Endothelial cell of umbilical vein (primary cell): ENCODE measurements at regions not wholly inside any gene's neighbourhood (a gene's known extent, or its start where the extent isn't known, plus 50 kb on each side); places are given as distances from the start of the nearest gene placed in this dataset.

ENCODE experiments used
- EZH2 ChIP-seq: IDR thresholded peaks from 2 replicates; pipeline ENCODE4 v1.6.1; 2012; ENCODE audit warnings: borderline replicate concordance, low read depth, mild to moderate bottlenecking, moderate library complexity, low read length, inconsistent platforms; ENCODE audit not compliant: severe bottlenecking
- FOS ChIP-seq: IDR thresholded peaks from 2 replicates; pipeline ENCODE4 v1.6.1; 2011; ENCODE audit warnings: mild to moderate bottlenecking, low read length, moderate library complexity, borderline replicate concordance; ENCODE audit not compliant: insufficient read depth
- GATA2 ChIP-seq: IDR thresholded peaks from 2 replicates; pipeline ENCODE4 v1.7.0; 2011; ENCODE audit warnings: low read depth, mild to moderate bottlenecking, moderate library complexity, mixed read lengths, low read length; ENCODE audit not compliant: insufficient read length, insufficient read depth
- JUN ChIP-seq: IDR thresholded peaks from 2 replicates; pipeline ENCODE4 v1.6.1; 2011; ENCODE audit warnings: borderline replicate concordance, low read depth; ENCODE audit not compliant: insufficient read length, insufficient read depth
- MYC ChIP-seq: IDR thresholded peaks from one replicate; pipeline ENCODE4 v1.6.1; 2011; ENCODE audit warnings: mild to moderate bottlenecking, low read depth, low read length
- POLR2A ChIP-seq: IDR thresholded peaks from 2 replicates; pipeline ENCODE4 v1.6.1; 2012; ENCODE audit warnings: low read depth, mild to moderate bottlenecking, control low read depth, low read length
- POLR2AphosphoS5 ChIP-seq: IDR thresholded peaks from 2 replicates; pipeline ENCODE4 v1.6.1; 2012; ENCODE audit warnings: low read depth, mild to moderate bottlenecking, control low read depth, low read length, moderate library complexity; ENCODE audit not compliant: insufficient read depth
- TF ChIP-seq, protein P1 (sequence below), 2 donors: IDR thresholded peaks; 1 replicate in 1 of 2; 2 replicates in 1 of 2; pipeline ENCODE4 v1.5.1; 2011; ENCODE audit warnings: low read length in 2 of 2, mild to moderate bottlenecking in 2 of 2, moderate library complexity in 2 of 2, control low read depth in 1 of 2, inconsistent platforms in 1 of 2, low read depth in 1 of 2; ENCODE audit not compliant: insufficient read depth in 1 of 2; ENCODE audit errors: extremely low read depth in 1 of 2
- TF ChIP-seq, protein P2 (sequence below): IDR thresholded peaks from 2 replicates; pipeline ENCODE4 v1.6.1; 2011; ENCODE audit not compliant: insufficient read depth, insufficient read length

DNA sequence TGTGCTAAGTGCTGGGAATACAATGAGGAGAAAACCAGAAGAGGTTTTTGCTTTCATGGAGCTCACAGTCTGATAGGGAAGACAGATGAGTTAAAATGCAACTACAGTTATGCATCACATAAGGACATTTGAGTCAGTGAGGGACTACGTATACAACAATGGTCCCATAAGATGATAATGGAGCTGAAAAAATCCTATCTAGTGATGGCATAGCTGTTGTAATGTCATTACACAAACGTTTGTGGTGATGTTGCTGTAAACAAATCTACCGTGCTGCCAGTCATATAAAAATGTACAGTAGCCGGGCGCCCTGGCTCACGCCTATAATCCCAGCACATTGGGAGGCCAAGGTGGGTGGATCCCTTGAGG is 110.1 kb upstream of the RAD23B start:
- TF ChIP-seq POLR2AphosphoS5: no peak
- TF ChIP-seq, protein P1, sequence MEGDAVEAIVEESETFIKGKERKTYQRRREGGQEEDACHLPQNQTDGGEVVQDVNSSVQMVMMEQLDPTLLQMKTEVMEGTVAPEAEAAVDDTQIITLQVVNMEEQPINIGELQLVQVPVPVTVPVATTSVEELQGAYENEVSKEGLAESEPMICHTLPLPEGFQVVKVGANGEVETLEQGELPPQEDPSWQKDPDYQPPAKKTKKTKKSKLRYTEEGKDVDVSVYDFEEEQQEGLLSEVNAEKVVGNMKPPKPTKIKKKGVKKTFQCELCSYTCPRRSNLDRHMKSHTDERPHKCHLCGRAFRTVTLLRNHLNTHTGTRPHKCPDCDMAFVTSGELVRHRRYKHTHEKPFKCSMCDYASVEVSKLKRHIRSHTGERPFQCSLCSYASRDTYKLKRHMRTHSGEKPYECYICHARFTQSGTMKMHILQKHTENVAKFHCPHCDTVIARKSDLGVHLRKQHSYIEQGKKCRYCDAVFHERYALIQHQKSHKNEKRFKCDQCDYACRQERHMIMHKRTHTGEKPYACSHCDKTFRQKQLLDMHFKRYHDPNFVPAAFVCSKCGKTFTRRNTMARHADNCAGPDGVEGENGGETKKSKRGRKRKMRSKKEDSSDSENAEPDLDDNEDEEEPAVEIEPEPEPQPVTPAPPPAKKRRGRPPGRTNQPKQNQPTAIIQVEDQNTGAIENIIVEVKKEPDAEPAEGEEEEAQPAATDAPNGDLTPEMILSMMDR (IDR thresholded peaks at IDR 0.05; ENCODE audit: extremely low read depth in 1 of 2, insufficient read depth in 1 of 2, low read depth in 1 of 2, low read length in 2 of 2): no peak
- TF ChIP-seq, protein P2, sequence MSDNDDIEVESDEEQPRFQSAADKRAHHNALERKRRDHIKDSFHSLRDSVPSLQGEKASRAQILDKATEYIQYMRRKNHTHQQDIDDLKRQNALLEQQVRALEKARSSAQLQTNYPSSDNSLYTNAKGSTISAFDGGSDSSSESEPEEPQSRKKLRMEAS: no peak
- no peak for TF ChIP-seq POLR2A
- no peak for TF ChIP-seq FOS
- TF ChIP-seq EZH2: no peak
- TF ChIP-seq JUN: no peak
- TF ChIP-seq GATA2: no peak
- TF ChIP-seq MYC: no peak
